NCI-H1694 treated with DMSO at 0.1 percent for 48 hours (cell line): ENCODE measurements at regions not wholly inside any gene's neighbourhood (a gene's known extent, or its start where the extent isn't known, plus 50 kb on each side); places are given as distances from the start of the nearest gene placed in this dataset.

Experiments used
- DNase-seq: peaks from one replicate; lab custom pipeline; 2025; lab: John Stamatoyannopoulos, UW

- DNase-seq: no peak
These were observed 422.5 kb downstream of the LPIN1 start for GRCh38 chr2:12168791-12169388.

GRCh38 chr2:12169721-12170120 is 423.3 kb downstream of the LPIN1 start:
- no peak for DNase-seq

GRCh38 chr2:12170121-12170520 is 423.7 kb downstream of the LPIN1 start:
- DNase-seq: no peak

GRCh38 chr2:12173271-12173942 is 427.0 kb downstream of the LPIN1 start:
- no peak for DNase-seq

GRCh38 chr2:12173943-12174340 is 427.5 kb downstream of the LPIN1 start:
- no peak for DNase-seq

GRCh38 chr2:12175323-12175722 is 428.9 kb downstream of the LPIN1 start:
- no peak for DNase-seq

GRCh38 chr2:12176623-12177454 is 430.4 kb downstream of the LPIN1 start:
- DNase-seq: no peak

- no peak for DNase-seq
These were observed 431.2 kb downstream of the LPIN1 start for GRCh38 chr2:12177455-12178288.

GRCh38 chr2:12178289-12179080 is 432.1 kb downstream of the LPIN1 start:
- DNase-seq: no peak

- DNase-seq: no peak
These were observed 433.6 kb downstream of the LPIN1 start for GRCh38 chr2:12180031-12180430.

- no peak for DNase-seq
These were observed 436.7 kb downstream of the LPIN1 start for GRCh38 chr2:12183032-12183645.

- DNase-seq: no peak
These were observed 446.3 kb downstream of the LPIN1 start for GRCh38 chr2:12192762-12193161.

GRCh38 chr2:12194968-12195367 is 448.5 kb downstream of the LPIN1 start:
- no peak for DNase-seq

- no peak for DNase-seq
These were observed 450.1 kb downstream of the LPIN1 start for GRCh38 chr2:12196495-12196894.

GRCh38 chr2:12197133-12197532 is 450.7 kb downstream of the LPIN1 start:
- DNase-seq: no peak

GRCh38 chr2:12199491-12200211 is 453.2 kb downstream of the LPIN1 start:
- no peak for DNase-seq

- no peak for DNase-seq
These were observed 454.9 kb downstream of the LPIN1 start for GRCh38 chr2:12201369-12201768.

- DNase-seq: no peak
These were observed 456.1 kb downstream of the LPIN1 start for GRCh38 chr2:12202313-12203075.

- DNase-seq: no peak
These were observed 457.1 kb downstream of the LPIN1 start for GRCh38 chr2:12203528-12203927.
